Glomerular endothelial cell (primary cell): ENCODE measurements at regions not wholly inside any gene's neighbourhood (a gene's known extent, or its start where the extent isn't known, plus 50 kb on each side); places are given as distances from the start of the nearest gene placed in this dataset.

ENCODE experiments used
- DNase-seq: peaks from one replicate; pipeline ENCODE4 v3.0.0-alpha.2; 2011; ENCODE audit warnings: low read depth, low spot score; ENCODE audit errors: extremely low read depth

DNA sequence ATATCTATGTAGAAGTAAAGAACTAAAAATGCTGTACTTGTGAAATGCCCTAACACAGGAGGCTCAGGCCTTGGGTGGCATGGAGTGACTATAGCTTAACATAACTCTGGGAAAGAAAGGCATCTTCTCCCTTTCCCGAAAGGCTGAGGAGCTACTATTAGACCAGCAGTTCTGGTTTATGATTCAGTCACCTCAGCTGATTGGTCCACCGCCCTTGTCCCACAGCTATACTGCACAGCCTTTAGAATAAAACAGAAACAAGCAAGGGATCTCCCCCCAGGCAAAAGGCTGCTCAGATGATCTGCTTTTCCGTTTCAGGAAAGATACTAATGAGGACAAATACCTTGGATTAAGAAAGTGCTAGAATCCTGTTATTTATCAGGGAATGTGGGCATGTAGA is 171.3 kb downstream of the SNCA start:
- DNase-seq = no peak

DNA sequence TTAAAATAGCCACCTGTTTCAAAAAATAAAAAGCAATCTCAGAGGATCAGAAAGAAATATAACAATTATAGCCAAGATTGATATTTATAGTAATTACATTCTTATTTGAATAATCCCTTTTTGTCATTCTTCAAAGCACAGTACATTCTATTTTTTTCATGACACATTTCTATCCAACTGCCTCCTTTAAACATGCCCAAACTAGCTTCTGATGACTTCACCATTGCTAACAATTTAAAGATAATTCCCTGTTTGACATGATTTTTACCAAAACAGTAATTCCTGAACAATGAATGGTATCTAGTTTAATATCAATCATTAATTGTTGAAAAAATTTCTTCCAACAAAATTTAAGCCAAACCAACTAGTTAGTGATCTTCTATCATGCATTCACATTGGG is 172.4 kb downstream of the SNCA start:
- DNase-seq = no peak

DNA sequence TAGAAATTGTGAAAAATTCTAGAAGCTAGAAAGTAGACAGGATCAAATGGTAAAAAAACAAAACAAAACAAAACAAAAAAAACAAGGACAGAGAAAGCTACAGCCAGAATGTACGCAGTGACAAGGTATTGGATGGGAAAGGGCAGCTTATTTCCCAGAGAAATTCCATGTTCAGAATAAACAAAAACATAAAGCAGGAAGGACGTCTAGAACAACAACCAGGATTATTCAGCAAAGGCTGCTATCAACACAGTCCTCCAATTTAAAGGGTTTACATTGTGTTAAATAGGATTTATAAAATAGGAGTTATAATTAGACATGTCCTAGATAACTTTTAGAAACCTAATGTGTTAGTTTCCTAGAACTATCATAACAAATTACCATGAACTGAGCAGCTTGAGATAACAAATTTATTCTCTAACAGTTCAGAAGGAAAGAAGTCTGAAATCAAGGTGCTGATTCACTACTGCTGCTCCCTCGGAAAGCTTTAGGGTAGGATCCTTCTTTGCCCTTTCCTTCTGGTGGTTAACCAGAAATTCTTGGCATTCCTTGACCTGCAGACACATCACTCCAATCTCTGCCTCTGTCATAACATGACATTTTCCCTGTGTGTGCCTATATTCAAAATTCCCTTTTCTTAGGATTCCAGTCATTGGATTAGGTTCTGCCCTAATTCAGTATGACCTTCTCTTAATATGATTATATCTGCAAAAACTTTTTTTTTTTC is 175.6 kb downstream of the SNCA start:
- no peak for DNase-seq

GRCh38 chr4:89660444-89661172 is 176.4 kb downstream of the SNCA start:
- no peak for DNase-seq

- no peak for DNase-seq
These were observed 178.3 kb downstream of the SNCA start for GRCh38 chr4:89658701-89659024.

- peak; percentile 33 for DNase-seq
These were observed 178.8 kb downstream of the SNCA start for GRCh38 chr4:89657931-89658700.

GRCh38 chr4:89653012-89653411 is 183.9 kb downstream of the SNCA start:
- DNase-seq = no peak

GRCh38 chr4:89645482-89645881 is 191.5 kb downstream of the SNCA start:
- no peak for DNase-seq

DNA sequence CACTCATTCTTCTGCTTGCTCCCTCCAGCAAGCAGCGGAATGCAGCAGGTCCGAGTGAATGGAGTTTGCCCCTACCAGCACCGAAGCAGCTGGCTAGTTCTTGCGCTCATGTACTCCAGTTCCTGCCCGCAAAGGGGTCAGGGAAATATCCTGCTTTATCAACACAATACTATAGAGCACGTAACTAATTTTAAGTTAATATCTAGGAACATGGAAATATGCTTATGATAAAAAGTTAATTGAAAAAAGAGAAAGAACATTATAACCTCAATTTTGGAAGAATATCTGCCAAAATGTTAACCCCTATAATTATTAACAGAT is 195.6 kb downstream of the SNCA start:
- DNase-seq = no peak

DNA sequence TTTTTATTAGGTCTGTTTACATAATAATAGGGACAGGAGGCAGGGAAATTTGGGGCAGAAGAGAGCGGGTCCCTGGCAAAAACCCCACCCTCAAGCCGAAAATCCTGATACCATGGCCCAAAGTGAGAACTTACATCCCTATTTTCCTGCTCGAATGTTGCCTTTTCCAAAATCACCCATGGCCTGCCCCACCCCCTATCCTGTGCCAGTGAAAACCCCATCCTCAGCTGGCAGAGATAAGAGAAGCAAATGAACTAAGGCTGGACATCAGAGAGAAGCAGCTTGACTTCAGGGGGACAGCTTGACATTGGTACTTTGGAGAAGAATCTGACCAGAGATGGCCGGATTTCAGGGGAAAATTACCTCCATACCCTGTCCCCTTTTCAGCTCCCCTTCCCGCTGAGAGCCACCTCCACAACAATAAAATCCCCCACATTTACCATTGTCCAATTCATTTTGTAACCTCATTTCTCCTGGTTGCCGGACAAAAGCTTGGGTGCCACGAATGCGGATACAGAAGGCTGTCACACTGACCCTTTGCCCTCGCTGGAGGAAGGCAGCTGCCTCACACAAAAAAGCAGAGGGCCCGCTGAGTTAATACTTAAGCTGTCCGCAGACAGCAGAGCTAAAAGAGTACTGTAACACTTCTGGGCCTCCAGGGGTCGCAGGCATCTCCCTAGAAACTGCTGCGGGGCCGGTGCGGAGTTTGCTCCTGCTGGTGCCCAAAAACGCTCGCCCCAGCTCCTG is 196.2 kb downstream of the SNCA start:
- no peak for DNase-seq

DNA sequence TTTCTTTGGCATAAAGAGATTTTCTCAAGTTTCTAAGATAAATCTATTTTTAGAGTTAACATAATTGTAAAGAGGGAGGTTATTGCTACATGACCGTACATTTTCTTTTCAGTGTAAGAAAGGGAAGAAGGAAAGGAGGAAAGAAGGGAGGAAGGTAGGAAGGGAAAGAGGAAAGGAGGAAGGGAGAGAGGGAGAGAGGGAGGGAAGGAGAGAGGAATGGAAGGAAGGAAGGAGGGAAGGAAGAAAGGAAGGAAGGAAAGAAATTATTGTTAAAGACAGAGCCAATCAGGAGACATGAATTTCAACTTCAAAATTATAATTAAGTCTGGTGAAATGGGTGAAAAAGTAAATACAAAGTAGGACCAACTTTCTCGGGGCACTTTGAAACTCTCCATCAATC is 197.6 kb downstream of the SNCA start:
- DNase-seq = no peak

GRCh38 chr4:89625599-89626293 is 211.2 kb downstream of the SNCA start:
- no peak for DNase-seq

DNA sequence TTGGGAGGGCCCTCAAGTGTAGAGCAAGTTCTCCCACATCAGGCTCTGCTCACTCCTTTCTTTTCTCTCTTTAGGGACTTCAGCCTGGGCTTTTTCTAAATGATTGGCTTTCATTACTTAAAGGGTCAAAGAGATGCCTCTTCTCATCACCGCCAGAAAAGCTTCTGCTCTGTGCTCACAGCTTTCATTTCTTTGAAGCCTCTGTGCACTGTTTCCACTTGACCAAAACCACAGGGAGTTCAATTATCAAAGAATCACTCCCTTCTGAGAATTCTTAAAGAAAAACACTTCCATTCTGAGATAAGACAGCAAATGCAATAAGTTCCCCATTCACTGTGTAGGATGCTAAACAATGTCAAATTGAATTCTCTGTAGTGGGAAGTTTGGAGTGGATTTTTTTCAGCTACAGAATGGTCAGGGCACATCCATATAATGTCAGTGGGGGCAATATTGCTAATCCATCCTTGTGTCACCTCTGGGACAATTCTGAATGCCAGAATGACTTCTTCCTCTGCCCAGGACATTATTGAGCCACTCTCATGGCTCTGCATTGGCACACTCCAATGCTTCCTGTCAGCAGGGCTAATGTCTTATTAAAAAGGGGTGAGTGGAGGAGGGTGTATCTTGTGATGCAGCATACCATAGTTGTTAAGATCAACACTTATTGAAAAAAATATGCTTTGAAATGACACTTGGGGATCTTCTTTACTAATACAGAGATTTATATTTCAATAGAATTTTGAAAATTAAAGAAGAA is 217.6 kb downstream of the SNCA start:
- DNase-seq = no peak

DNA sequence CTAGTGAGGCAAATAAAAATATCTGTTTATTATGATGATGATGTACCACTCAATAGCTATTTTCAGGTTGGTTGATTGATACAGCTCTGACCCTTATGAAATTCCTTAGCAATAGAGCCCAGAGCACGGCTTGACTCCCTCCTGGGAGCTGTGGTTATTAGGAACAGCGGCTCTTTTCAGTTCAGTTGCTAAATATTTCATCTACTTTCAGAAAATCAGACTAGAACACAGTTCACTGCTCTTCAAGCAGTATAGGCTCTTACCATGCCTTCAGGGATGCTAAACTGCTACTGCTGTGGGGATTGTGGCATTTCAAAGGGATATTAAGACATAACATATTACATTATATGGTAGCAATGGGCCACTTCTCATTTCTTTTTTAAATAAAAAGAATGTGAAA is 218.8 kb downstream of the SNCA start:
- no peak for DNase-seq

GRCh38 chr4:89617317-89617716 is 219.6 kb downstream of the SNCA start:
- no peak for DNase-seq

DNA sequence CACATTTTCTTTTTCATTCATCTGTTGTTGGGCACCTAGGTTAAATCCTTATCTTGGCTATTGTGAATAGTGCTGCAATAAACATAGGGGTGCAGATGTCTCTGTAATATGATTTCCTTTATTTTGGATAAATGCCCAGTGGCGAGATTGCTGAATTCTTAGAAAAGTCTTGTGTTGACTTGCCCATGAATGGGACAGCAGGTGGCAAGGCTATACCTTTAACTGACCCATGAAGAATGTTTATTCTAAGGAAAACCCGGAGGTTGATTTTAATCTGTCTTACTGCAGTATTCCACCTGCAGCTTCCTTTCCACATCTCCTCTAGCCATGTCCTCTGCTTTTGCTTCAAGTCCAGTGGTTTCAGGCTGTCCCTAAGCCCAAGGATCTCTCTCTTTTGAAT is 220.6 kb downstream of the SNCA start:
- no peak for DNase-seq

DNA sequence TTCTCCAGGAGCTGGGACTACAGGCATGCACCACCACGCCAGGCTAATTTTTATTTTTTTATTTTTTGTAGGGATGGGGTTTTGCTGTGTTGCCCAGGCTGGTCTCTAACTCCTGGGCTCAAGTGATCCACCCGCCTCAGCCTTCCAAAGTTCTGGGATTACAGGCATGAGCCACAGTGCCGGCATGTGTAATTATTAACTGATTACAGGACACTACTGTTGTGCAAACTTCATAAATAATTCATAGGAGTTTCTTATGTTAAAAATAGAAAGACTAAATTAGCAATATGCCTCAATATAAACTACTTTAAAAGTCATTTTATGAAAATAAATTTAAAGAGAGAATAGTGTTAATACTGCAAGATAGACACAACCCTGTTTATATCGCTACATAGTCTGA is 221.9 kb downstream of the SNCA start:
- no peak for DNase-seq

- DNase-seq = no peak
These were observed 222.8 kb downstream of the SNCA start for GRCh38 chr4:89614155-89614554.

- no peak for DNase-seq
These were observed 226.7 kb downstream of the SNCA start for GRCh38 chr4:89610236-89610635.

DNA sequence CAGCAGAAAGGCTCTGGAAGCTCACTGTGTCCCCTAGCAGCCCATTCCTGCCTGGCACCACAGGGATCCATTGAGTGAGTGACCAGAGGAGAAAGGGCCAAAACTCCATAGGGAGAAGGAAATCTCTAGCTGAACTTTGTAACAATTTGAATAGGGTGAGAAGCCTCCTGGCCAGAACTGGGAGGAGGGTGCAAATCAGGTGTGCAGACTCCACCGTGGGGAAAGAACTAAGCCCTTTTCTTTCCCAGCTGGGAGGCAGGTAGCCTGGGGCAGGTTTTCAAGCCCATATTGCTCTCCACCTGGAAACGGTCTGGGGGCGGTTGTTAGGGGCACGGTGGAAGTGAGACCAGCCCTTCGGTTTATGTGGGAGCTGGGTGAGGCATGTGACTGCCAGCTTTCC is 227.2 kb downstream of the SNCA start:
- no peak for DNase-seq
